ENCODE measurements at regions not wholly inside any gene's neighbourhood (a gene's known extent, or its start where the extent isn't known, plus 50 kb on each side); places are given as distances from the start of the nearest gene placed in this dataset.

DNA sequence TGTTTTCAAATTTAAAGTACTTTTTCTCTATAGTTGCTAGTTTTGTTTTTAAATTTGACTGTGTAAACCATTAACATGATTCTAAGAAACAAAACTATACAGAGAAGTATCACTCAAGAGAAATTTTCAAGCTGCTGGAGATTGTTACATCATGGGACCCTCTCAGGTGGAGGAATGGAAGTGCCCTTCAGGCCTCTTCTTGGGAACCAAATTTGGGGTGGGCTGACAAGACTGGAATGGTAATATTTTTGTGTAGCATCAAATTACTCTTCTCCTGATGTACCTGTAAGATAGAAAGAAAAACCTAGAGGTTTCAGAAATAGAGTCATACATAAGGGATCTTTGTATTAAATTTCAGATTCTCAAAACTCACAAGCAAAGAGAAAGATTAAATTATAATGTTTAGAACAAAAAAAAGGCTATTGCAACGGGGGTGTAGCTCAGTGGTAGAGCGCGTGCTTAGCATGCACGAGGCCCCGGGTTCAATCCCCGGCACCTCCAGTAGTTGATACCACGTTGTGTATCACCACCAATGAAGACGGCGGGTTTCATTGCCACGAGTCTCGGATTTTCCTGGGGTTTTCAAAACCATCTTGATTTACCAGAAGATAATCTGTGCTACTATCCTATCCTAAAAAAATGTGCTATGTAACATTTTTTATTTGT lies 193.7 kb downstream of the GPX5 start:
- H3K79me2 ChIP-seq (ENCODE audit: insufficient read depth, low read length) = no peaks in the 10 kb centered on the region
- H3K9me3 ChIP-seq (ENCODE audit: low read depth, low read length) = no peaks in the 10 kb centered on the region
- H2AFZ ChIP-seq (ENCODE audit: low read length) = no peak overlapping the region
- H3K4me1 ChIP-seq (ENCODE audit: insufficient read depth, low read length) = no peaks in the 10 kb centered on the region
- DNase-seq (ENCODE audit: insufficient read length, low spot score, missing footprints) = no peak
- no peak overlapping the region for H3K4me2 ChIP-seq (ENCODE audit: insufficient read depth, low read length)
- no peaks in the 10 kb centered on the region for H4K20me1 ChIP-seq (ENCODE audit: insufficient read depth, low read length)
- H3K27ac ChIP-seq (ENCODE audit: low read depth, low read length) = no peak overlapping the region
- TF ChIP-seq, protein P1, sequence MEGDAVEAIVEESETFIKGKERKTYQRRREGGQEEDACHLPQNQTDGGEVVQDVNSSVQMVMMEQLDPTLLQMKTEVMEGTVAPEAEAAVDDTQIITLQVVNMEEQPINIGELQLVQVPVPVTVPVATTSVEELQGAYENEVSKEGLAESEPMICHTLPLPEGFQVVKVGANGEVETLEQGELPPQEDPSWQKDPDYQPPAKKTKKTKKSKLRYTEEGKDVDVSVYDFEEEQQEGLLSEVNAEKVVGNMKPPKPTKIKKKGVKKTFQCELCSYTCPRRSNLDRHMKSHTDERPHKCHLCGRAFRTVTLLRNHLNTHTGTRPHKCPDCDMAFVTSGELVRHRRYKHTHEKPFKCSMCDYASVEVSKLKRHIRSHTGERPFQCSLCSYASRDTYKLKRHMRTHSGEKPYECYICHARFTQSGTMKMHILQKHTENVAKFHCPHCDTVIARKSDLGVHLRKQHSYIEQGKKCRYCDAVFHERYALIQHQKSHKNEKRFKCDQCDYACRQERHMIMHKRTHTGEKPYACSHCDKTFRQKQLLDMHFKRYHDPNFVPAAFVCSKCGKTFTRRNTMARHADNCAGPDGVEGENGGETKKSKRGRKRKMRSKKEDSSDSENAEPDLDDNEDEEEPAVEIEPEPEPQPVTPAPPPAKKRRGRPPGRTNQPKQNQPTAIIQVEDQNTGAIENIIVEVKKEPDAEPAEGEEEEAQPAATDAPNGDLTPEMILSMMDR (IDR thresholded peaks at IDR 0.05; ENCODE audit: extremely low read depth, low read depth, low read length) = no peak
- no peaks in the 10 kb centered on the region for H3K27me3 ChIP-seq (ENCODE audit: insufficient read depth, low read length)
- no peaks in the 10 kb centered on the region for H3K36me3 ChIP-seq (ENCODE audit: insufficient read depth, low read length)
- no peak overlapping the region for H3K4me3 ChIP-seq (ENCODE audit: insufficient read depth, low read length)

DNA sequence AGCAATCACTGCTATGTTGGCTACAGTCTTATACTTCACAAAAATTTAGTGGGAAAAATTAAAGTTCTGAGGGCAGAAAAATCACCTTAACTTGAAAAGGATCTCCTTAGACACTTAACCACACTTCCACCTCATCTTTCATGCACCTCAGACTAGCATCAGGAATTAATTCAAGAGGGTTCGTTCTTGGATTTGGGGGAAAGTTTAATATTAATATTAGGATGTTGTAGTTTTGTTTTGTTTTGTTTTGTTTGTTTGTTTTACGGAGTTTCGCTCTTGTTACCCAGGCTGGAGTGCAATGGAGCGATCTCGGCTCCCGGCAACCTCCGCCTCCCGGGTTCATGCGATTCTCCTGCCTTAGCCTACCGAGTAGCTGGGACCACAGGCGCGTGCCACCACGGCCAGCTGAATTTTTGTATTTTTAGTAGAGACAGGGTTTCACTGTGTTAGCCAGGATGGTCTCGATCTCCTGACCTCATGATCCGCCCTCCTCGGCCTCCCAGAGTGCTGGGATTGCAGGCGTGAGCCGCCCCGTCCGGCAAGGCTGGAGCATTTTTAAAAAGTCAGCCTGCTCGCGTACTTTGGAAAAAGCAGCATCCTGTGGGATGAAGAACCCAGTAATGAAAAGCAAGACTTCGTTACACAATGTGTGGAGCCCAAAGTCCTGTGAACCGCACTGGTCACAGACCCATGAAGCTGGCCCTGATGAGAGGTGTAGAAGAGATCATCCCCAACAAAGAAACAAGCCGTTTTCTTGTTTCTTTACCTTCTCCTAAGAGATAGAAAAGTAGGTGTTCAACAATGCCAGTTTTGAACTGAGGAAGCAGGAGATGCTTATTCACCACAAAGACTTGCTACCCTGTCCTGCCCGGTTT lies 194.9 kb downstream of the GPX5 start:
- Histone ChIP-seq H2AFZ (ENCODE audit: low read length) (no peak overlapping the region), H3K4me3 (ENCODE audit: insufficient read depth, low read length) (no peak overlapping the region), H3K36me3 (ENCODE audit: insufficient read depth, low read length) (no peaks in the 10 kb centered on the region), H3K4me1 (ENCODE audit: insufficient read depth, low read length) (no peaks in the 10 kb centered on the region), H4K20me1 (ENCODE audit: insufficient read depth, low read length) (no peaks in the 10 kb centered on the region), H3K27ac (ENCODE audit: low read depth, low read length) (no peak overlapping the region), H3K9me3 (ENCODE audit: low read depth, low read length) (no peaks in the 10 kb centered on the region), H3K79me2 (ENCODE audit: insufficient read depth, low read length) (no peaks in the 10 kb centered on the region), H3K27me3 (ENCODE audit: insufficient read depth, low read length) (no peaks in the 10 kb centered on the region), H3K4me2 (ENCODE audit: insufficient read depth, low read length) (no peak overlapping the region)
- no peak for DNase-seq (ENCODE audit: insufficient read length, low spot score, missing footprints)
- TF ChIP-seq, protein P1 (IDR thresholded peaks at IDR 0.05; ENCODE audit: extremely low read depth, low read depth, low read length) = no peak

GRCh38 chr6:28721372-28721771 lies 195.7 kb downstream of the GPX5 start:
- TF ChIP-seq, protein P1 (IDR thresholded peaks at IDR 0.05; ENCODE audit: extremely low read depth, low read depth, low read length) = no peak
- no peaks in the 10 kb centered on the region for H3K36me3 ChIP-seq (ENCODE audit: insufficient read depth, low read length)

GRCh38 chr6:28724395-28724794 lies 198.7 kb downstream of the GPX5 start:
- Histone ChIP-seq H3K79me2 (ENCODE audit: insufficient read depth, low read length) (no peaks in the 10 kb centered on the region), H3K4me3 (ENCODE audit: insufficient read depth, low read length) (no peak overlapping the region), H2AFZ (ENCODE audit: low read length) (no peak overlapping the region), H3K4me2 (ENCODE audit: insufficient read depth, low read length) (no peak overlapping the region), H3K4me1 (ENCODE audit: insufficient read depth, low read length) (no peaks in the 10 kb centered on the region), H3K27me3 (ENCODE audit: insufficient read depth, low read length) (no peaks in the 10 kb centered on the region), H4K20me1 (ENCODE audit: insufficient read depth, low read length) (no peaks in the 10 kb centered on the region), H3K9me3 (ENCODE audit: low read depth, low read length) (no peaks in the 10 kb centered on the region), H3K36me3 (ENCODE audit: insufficient read depth, low read length) (no peaks in the 10 kb centered on the region), H3K27ac (ENCODE audit: low read depth, low read length) (no peak overlapping the region)
- TF ChIP-seq, protein P1 (IDR thresholded peaks at IDR 0.05; ENCODE audit: extremely low read depth, low read depth, low read length) = no peak
- no peak for DNase-seq (ENCODE audit: insufficient read length, low spot score, missing footprints)

More at GRCh38 chr6:28721372-28721771, 195.7 kb downstream of the GPX5 start:
- Histone ChIP-seq H3K4me1 (ENCODE audit: insufficient read depth, low read length) (no peaks in the 10 kb centered on the region), H3K9me3 (ENCODE audit: low read depth, low read length) (no peaks in the 10 kb centered on the region), H3K4me2 (ENCODE audit: insufficient read depth, low read length) (no peak overlapping the region), H3K27me3 (ENCODE audit: insufficient read depth, low read length) (no peaks in the 10 kb centered on the region), H3K27ac (ENCODE audit: low read depth, low read length) (no peak overlapping the region), H4K20me1 (ENCODE audit: insufficient read depth, low read length) (no peaks in the 10 kb centered on the region), H3K4me3 (ENCODE audit: insufficient read depth, low read length) (no peak overlapping the region), H3K79me2 (ENCODE audit: insufficient read depth, low read length) (no peaks in the 10 kb centered on the region), H2AFZ (ENCODE audit: low read length) (no peak overlapping the region)
- DNase-seq (ENCODE audit: insufficient read length, low spot score, missing footprints) = no peak
